K562 (cell line): ENCODE measurements at regions not wholly inside any gene's neighbourhood (a gene's known extent, or its start where the extent isn't known, plus 50 kb on each side); places are given as distances from the start of the nearest gene placed in this dataset.

Experiments used
- ETS1 ChIP-seq: conservative IDR thresholded peaks from 2 replicates; pipeline ENCODE4 v1.6.1; 2011; ENCODE audit warnings: low read depth, mild to moderate bottlenecking, low read length; ENCODE audit not compliant: control insufficient read depth
- NKRF ChIP-seq: fragments of 450-650 bp; IDR thresholded peaks from 2 replicates; pipeline ENCODE4 v1.6.1; 2016; ENCODE audit warnings: borderline replicate concordance
- POLR2AphosphoS5 ChIP-seq: IDR thresholded peaks from 2 replicates; pipeline ENCODE4 v1.6.1; 2011; ENCODE audit warnings: mild to moderate bottlenecking, low read depth, low read length, moderate library complexity; ENCODE audit not compliant: control insufficient read depth, insufficient read depth
- SREBF2 ChIP-seq: sonication (generic); formaldehyde crosslinking; IDR thresholded peaks from 2 replicates; pipeline ENCODE4 v1.4.0; 2020; ENCODE audit warnings: mild to moderate bottlenecking, missing genetic modification reagents
- ZEB2 ChIP-seq: fragments of 450-650 bp; IDR thresholded peaks from 2 replicates; pipeline ENCODE4 v1.6.1; 2016
- TF ChIP-seq, protein P1 (sequence below), 2 experiments: fragments of 450-650 bp; IDR thresholded peaks; 2 replicates each; pipeline ENCODE4 v1.6.1; 2016; ENCODE audit warnings: mild to moderate bottlenecking in 2 of 2, borderline replicate concordance in 1 of 2, low read depth in 1 of 2, moderate library complexity in 1 of 2

DNA sequence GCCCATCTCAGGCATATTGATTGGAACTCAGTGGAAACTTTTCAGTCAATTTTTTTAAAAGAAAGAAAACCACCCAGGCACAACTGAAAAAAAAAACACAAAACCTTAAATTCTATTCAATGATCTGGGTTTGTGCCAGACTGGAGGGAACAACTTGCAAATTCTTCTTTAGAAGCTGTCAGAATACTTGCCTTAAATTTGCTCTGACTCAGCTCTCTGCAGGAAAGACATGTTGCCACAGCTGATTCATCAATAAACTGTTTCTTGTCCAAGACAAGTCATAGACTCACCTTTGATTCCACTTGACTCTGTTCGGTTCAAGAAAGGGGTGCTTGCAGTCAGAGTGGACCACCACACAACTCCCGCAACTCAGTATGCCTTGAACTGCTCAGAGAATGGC is 117.8 kb upstream of the F13A1 start (continued):
- TF ChIP-seq, protein P1, sequence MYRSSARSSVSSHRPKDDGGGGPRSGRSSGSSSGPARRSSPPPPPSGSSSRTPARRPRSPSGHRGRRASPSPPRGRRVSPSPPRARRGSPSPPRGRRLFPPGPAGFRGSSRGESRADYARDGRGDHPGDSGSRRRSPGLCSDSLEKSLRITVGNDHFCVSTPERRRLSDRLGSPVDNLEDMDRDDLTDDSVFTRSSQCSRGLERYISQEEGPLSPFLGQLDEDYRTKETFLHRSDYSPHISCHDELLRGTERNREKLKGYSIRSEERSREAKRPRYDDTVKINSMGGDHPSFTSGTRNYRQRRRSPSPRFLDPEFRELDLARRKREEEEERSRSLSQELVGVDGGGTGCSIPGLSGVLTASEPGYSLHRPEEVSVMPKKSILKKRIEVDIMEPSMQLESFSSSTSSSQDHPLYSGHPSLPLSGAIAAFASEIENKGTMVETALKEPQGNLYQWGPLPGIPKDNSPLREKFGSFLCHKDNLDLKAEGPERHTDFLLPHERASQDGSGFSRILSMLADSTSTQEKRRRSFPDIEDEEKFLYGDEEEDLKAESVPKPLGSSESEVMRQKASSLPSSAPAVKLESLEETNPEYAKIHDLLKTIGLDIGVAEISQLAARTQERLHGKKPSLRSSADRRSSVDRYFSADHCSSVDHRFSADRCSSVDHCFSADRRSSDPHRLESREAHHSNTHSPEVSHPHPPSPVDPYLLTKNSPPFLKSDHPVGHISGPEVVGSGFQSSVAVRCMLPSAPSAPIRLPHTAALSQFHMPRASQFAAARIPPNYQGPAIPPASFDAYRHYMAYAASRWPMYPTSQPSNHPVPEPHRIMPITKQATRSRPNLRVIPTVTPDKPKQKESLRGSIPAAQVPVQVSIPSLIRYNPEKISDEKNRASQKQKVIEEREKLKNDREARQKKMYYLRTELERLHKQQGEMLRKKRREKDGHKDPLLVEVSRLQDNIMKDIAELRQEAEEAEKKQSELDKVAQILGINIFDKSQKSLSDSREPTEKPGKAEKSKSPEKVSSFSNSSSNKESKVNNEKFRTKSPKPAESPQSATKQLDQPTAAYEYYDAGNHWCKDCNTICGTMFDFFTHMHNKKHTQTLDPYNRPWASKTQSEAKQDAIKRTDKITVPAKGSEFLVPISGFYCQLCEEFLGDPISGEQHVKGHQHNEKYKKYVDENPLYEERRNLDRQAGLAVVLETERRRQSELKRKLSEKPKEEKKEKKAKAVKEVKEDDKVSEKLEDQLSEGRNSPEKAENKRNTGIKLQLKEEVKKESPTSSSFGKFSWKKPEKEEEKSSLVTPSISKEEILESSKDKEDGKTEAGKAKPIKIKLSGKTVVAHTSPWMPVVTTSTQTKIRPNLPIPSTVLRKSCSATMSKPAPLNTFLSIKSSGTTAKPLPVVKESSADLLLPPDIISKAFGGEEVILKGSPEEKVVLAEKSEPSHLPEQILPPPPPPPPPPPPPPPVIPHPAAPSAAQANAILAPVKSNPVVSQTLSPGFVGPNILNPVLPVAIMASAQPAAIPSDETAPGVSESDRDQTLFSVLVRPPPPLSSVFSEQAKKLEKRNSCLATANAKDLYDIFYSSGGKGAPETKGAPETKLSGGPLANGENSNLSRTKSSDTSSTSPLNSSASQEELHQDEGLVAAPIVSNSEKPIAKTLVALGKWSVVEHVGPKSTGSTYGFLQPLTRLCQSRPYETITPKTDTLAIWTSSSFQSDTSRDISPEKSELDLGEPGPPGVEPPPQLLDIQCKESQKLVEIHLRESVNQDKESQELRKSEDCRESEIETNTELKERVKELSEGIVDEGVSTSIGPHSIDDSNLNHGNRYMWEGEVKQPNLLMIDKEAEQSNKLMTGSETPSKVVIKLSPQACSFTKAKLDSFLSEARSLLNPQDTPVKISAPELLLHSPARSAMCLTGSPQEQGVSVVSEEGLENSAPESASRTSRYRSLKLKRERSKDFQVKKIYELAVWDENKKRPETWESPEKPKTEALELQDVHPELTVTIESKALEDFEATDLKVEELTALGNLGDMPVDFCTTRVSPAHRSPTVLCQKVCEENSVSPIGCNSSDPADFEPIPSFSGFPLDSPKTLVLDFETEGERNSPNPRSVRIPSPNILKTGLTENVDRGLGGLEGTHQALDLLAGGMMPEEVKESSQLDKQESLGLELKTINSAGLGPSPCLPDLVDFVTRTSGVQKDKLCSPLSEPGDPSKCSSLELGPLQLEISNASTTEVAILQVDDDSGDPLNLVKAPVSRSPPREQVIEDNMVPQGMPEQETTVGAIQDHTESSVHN (IDR thresholded peaks at IDR 0.05; ENCODE audit: borderline replicate concordance in 1 of 2, low read depth in 1 of 2) = no peak
- TF ChIP-seq NKRF (no peak), ZEB2 (no peak), ETS1 (no peak), SREBF2 (no peak), POLR2AphosphoS5 (no peak)
